H1 (cell line): ENCODE measurements at regions not wholly inside any gene's neighbourhood (a gene's known extent, or its start where the extent isn't known, plus 50 kb on each side); places are given as distances from the start of the nearest gene placed in this dataset.

Experiments
- CTCF ChIA-PET: fragments of 300-600 bp; sonication (Branson Sonifier 250); formaldehyde crosslinking; loops from one replicate; lab custom pipeline; 2021; ENCODE audit not compliant: partially characterized antibody; lab: Charles Lee
- POLR2A ChIA-PET: fragments of 300-600 bp; sonication (Branson Sonifier 250); formaldehyde crosslinking; loops from one replicate; lab custom pipeline; 2021; ENCODE audit warnings: inconsistent platforms; ENCODE audit not compliant: partially characterized antibody; lab: Charles Lee
- DNase-seq, 2 experiments: peaks; one replicate each; pipeline versions ENCODE4 v3.0.0 to v3.0.0-alpha.2; 2010 to 2022; ENCODE audit warnings: low spot score in 2 of 2, low read depth in 1 of 2, mixed read lengths in 1 of 2
- FAIRE-seq: peaks from 2 replicates; lab custom pipeline; 2011; peaks lifted over from hg19 to GRCh38; lab: Jason Lieb, UNC
- H2AFZ ChIP-seq: 2 replicates; pipeline ENCODE4 v1.8.1; 2012; ENCODE audit warnings: low read length, inconsistent platforms
- H2AK5ac ChIP-seq: 2 replicates; pipeline ENCODE4 v1.6.1; 2013; ENCODE audit warnings: low read depth, low read length
- H2BK120ac ChIP-seq: replicated peaks from 2 replicates; pipeline ENCODE3; 2013; ENCODE audit warnings: low read depth, low read length, inconsistent platforms
- H2BK12ac ChIP-seq: 2 replicates; pipeline ENCODE4 v1.6.1; 2013; ENCODE audit warnings: low read depth, low read length
- H2BK15ac ChIP-seq: 2 replicates; pipeline ENCODE4 v1.6.1; 2013; ENCODE audit warnings: low read length
- H2BK20ac ChIP-seq: 2 replicates; pipeline ENCODE4 v1.6.1; 2013; ENCODE audit warnings: low read length
- H2BK5ac ChIP-seq: 2 replicates; pipeline ENCODE4 v1.6.1; 2013; ENCODE audit warnings: low read depth, low read length
- H3K14ac ChIP-seq: 2 replicates; pipeline ENCODE4 v1.6.1; 2013; ENCODE audit warnings: inconsistent platforms; ENCODE audit not compliant: insufficient read length
- H3K18ac ChIP-seq: 2 replicates; pipeline ENCODE4 v1.6.1; 2013; ENCODE audit warnings: low read length; ENCODE audit errors: extremely low read depth
- H3K23ac ChIP-seq: 2 replicates; pipeline ENCODE4 v1.6.1; 2013; ENCODE audit warnings: inconsistent platforms; ENCODE audit not compliant: insufficient read length
- H3K23me2 ChIP-seq: 2 replicates; pipeline ENCODE4 v1.6.1; 2013; ENCODE audit warnings: low read depth, low read length
- H3K27ac ChIP-seq: 2 replicates; pipeline ENCODE4 v1.6.1; 2011; ENCODE audit warnings: low read depth, low read length, inconsistent platforms
- H3K27me3 ChIP-seq, 4 experiments: replicated peaks in 1 of 4; 1 replicate in 1 of 4; 2 replicates in 3 of 4; pipeline versions ENCODE4 v1.6.1 to v1.8.1; 2011 to 2013; ENCODE audit warnings: low read length in 3 of 4, mild to moderate bottlenecking in 3 of 4, inconsistent platforms in 2 of 4, mixed read lengths in 2 of 4, moderate library complexity in 1 of 4; ENCODE audit not compliant: control insufficient read depth in 3 of 4, insufficient read depth in 3 of 4; ENCODE audit errors: extremely low read depth in 1 of 4
- H3K36me3 ChIP-seq, 4 experiments: 2 replicates each; pipeline versions ENCODE4 v1.6.1 to v1.8.1; 2011 to 2013; ENCODE audit warnings: mild to moderate bottlenecking in 4 of 4, low read length in 3 of 4, moderate library complexity in 2 of 4, control low read depth in 1 of 4, inconsistent platforms in 1 of 4; ENCODE audit not compliant: insufficient read depth in 4 of 4, control insufficient read depth in 2 of 4
- H3K4ac ChIP-seq: replicated peaks from 2 replicates; pipeline ENCODE3; 2013; ENCODE audit warnings: low read length, low read depth, mixed read lengths, inconsistent platforms; ENCODE audit not compliant: insufficient read length
- H3K4me1 ChIP-seq, 4 experiments: replicated peaks in 1 of 4; 1 replicate in 1 of 4; 2 replicates in 3 of 4; pipeline versions ENCODE4 v1.6.1 to v1.8.1; 2011 to 2013; ENCODE audit warnings: low read length in 3 of 4, inconsistent platforms in 2 of 4, mixed read lengths in 1 of 4; ENCODE audit not compliant: insufficient read depth in 4 of 4, control insufficient read depth in 3 of 4
- H3K4me2 ChIP-seq, 2 experiments: 2 replicates each; pipeline versions ENCODE4 v1.6.1 to v1.8.1; 2011 to 2013; ENCODE audit warnings: low read depth in 2 of 2, low read length in 2 of 2, control low read depth in 1 of 2, inconsistent platforms in 1 of 2, mild to moderate bottlenecking in 1 of 2; ENCODE audit not compliant: insufficient read depth in 1 of 2
- H3K4me3 ChIP-seq, 4 experiments: fragments of 200-600, 300-600 bp in 1 of 4; sonication (generic), shearing (Covaris generic), sonication (Bioruptor Twin) in 1 of 4; 2 replicates each; pipeline versions ENCODE4 v1.5.1 to v1.8.1; 2011 to 2016; ENCODE audit warnings: low read length in 4 of 4, low read depth in 3 of 4, control low read depth in 2 of 4, inconsistent platforms in 2 of 4, mild to moderate bottlenecking in 2 of 4, mixed read lengths in 1 of 4, moderate library complexity in 1 of 4; ENCODE audit not compliant: insufficient read depth in 2 of 4; ENCODE audit errors: extremely low read depth in 1 of 4
- H3K56ac ChIP-seq: replicated peaks from 2 replicates; pipeline ENCODE3; 2013; ENCODE audit warnings: low read depth, mild to moderate bottlenecking, mixed read lengths, low read length, inconsistent platforms; ENCODE audit not compliant: insufficient read length
- H3K79me1 ChIP-seq: 2 replicates; pipeline ENCODE4 v1.6.1; 2013; ENCODE audit warnings: low read depth, low read length, control low read depth
- H3K79me2 ChIP-seq, 2 experiments: 2 replicates each; pipeline versions ENCODE4 v1.6.1 to v1.8.1; 2012 to 2013; ENCODE audit warnings: low read length in 2 of 2, mild to moderate bottlenecking in 2 of 2, inconsistent platforms in 1 of 2; ENCODE audit not compliant: insufficient read depth in 2 of 2, control insufficient read depth in 1 of 2
- H3K9ac ChIP-seq, 4 experiments: replicated peaks in 1 of 4; 1 replicate in 1 of 4; 2 replicates in 3 of 4; pipeline versions ENCODE4 v1.6.1 to v1.8.1; 2011 to 2013; ENCODE audit warnings: low read depth in 3 of 4, low read length in 3 of 4, control low read depth in 2 of 4, mild to moderate bottlenecking in 2 of 4, moderate library complexity in 2 of 4, inconsistent platforms in 1 of 4; ENCODE audit errors: extremely low read depth in 1 of 4
- H3K9me3 ChIP-seq, 2 experiments: 2 replicates each; pipeline versions ENCODE4 v1.6.1 to v1.8.1; 2012 to 2013; ENCODE audit warnings: mild to moderate bottlenecking in 2 of 2, moderate library complexity in 2 of 2, control low read depth in 1 of 2, inconsistent platforms in 1 of 2, low read depth in 1 of 2, low read length in 1 of 2, mixed read lengths in 1 of 2; ENCODE audit not compliant: insufficient read depth in 2 of 2
- H4K20me1 ChIP-seq, 2 experiments: replicated peaks in 1 of 2; 2 replicates each; pipeline versions ENCODE3 to v1.8.1; 2011 to 2013; ENCODE audit warnings: inconsistent platforms in 2 of 2, low read length in 2 of 2, mild to moderate bottlenecking in 1 of 2; ENCODE audit not compliant: insufficient read depth in 2 of 2, control insufficient read depth in 1 of 2
- H4K5ac ChIP-seq: 2 replicates; pipeline ENCODE4 v1.6.1; 2013; ENCODE audit warnings: low read length, low read depth, mixed read lengths, inconsistent platforms; ENCODE audit not compliant: insufficient read length
- H4K8ac ChIP-seq: 2 replicates; pipeline ENCODE4 v1.8.0; 2013; ENCODE audit warnings: mild to moderate bottlenecking, moderate library complexity, low read length, inconsistent platforms; ENCODE audit not compliant: insufficient read depth; ENCODE audit errors: extremely low read depth
- H4K91ac ChIP-seq: replicated peaks from 2 replicates; pipeline ENCODE3; 2013; ENCODE audit warnings: low read length, mixed read lengths, inconsistent platforms; ENCODE audit not compliant: insufficient read length
- BCL11A ChIP-seq, 2 experiments: IDR thresholded peaks; one replicate each; pipeline ENCODE4 v1.6.1; 2011; ENCODE audit warnings: low read depth in 2 of 2, low read length in 2 of 2, mild to moderate bottlenecking in 2 of 2
- CBX5 ChIP-seq: fragments of 300-800, 300-1000 bp; sonication (generic); IDR thresholded peaks from 2 replicates; pipeline ENCODE4 v1.7.1; 2016; ENCODE audit warnings: antibody characterized with exemption, low read length, low read depth
- CEBPB ChIP-seq: IDR thresholded peaks from 2 replicates; pipeline ENCODE4 v1.6.1; 2012; ENCODE audit warnings: low read depth, low read length
- HDAC6 ChIP-seq: IDR thresholded peaks from one replicate; pipeline ENCODE4 v1.7.1; 2012; ENCODE audit warnings: low read depth, mild to moderate bottlenecking, inconsistent platforms, low read length, moderate library complexity
- KDM5A ChIP-seq: fragments of 200-600 bp; IDR thresholded peaks from 2 replicates; pipeline ENCODE4 v1.7.1; 2012; ENCODE audit warnings: mild to moderate bottlenecking, low read length, inconsistent platforms, mixed read lengths
- PHF8 ChIP-seq: fragments of 200-600 bp; sonication (generic); conservative IDR thresholded peaks from 2 replicates; pipeline ENCODE4 v1.7.1; 2012; ENCODE audit warnings: low read depth, mild to moderate bottlenecking, inconsistent platforms, low read length, moderate library complexity
- RNF2 ChIP-seq: fragments of 200-900, 300-1000 bp; sonication (generic); IDR thresholded peaks from 2 replicates; pipeline ENCODE4 v1.7.1; 2016; ENCODE audit warnings: borderline replicate concordance, low read depth, mild to moderate bottlenecking, antibody characterized with exemption, low read length; ENCODE audit not compliant: poor library complexity, severe bottlenecking; ENCODE audit errors: missing control alignments
- SIRT6 ChIP-seq: IDR thresholded peaks from one replicate; pipeline ENCODE4 v1.7.1; 2012; ENCODE audit warnings: low read length, inconsistent platforms
- SP1 ChIP-seq: IDR thresholded peaks from 2 replicates; pipeline ENCODE4 v1.6.1; 2011; ENCODE audit warnings: low read depth, low read length
- YY1 ChIP-seq: IDR thresholded peaks from 2 replicates; pipeline ENCODE4 v1.6.1; 2011; ENCODE audit warnings: low read depth, mild to moderate bottlenecking, low read length
- ZNF274 ChIP-seq: IDR thresholded peaks from 2 replicates; pipeline ENCODE4 v1.7.0; 2012; ENCODE audit warnings: low read length, borderline replicate concordance; ENCODE audit errors: extremely low read depth
- WGBS, 2 experiments: shearing (Covaris generic) in 1 of 2; methylation state at CpG; one replicate each; pipeline versions ENCODE4 v1.1.6 to v1.1.7; 2013 to 2015; ENCODE audit warnings: low lambda C conversion rate in 2 of 2, mixed read lengths in 2 of 2, inconsistent platforms in 1 of 2, low coverage in 1 of 2, missing lambda C conversion rate in 1 of 2; ENCODE audit not compliant: insufficient replicate concordance in 2 of 2, insufficient coverage in 1 of 2, insufficient read length in 1 of 2; ENCODE audit errors: extremely low coverage in 1 of 2, missing lambda C conversion rate in 1 of 2; 5-methylcytosine and 5-hydroxymethylcytosine counted together
- TF ChIP-seq, protein P1 (sequence below): IDR thresholded peaks from 2 replicates; pipeline ENCODE4 v1.6.1; 2012; ENCODE audit warnings: inconsistent platforms

DNA sequence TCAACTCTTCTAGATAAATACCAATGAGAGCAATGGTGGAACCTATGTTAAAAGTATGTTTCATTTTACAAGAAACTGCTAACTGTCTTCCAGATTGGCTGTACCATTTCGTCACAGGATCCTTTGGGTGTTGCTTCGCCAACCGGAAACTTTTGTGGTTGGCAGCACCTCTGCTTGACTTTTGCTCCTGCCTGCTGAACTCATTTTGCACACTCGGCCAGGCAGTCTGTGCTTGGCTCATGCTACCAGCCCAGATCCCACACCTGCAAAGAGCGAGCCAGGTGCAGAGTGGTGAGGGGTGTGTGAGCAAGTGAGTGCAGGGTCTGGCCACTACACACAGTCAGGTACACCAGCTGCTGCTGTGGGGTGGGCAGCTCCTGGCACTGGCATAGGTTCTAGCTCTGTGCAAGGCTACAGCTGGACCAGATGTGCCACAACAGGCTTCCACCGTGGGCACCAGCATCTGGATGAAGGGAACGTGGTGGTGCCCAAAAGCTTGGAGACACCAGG lies 422.3 kb downstream of the PRR16 start:
- no peak overlapping the region for H2AK5ac ChIP-seq
- TF ChIP-seq BCL11A (IDR thresholded peaks at IDR 0.05; ENCODE audit: low read depth in 2 of 2, low read length in 2 of 2) = no peak
- no peak for TF ChIP-seq SP1
- no peak for TF ChIP-seq SIRT6
- no peak for TF ChIP-seq CBX5
- no peak for TF ChIP-seq ZNF274
- no peak for TF ChIP-seq KDM5A
- no peak for TF ChIP-seq PHF8
- TF ChIP-seq RNF2 = no peak
- TF ChIP-seq, protein P1, sequence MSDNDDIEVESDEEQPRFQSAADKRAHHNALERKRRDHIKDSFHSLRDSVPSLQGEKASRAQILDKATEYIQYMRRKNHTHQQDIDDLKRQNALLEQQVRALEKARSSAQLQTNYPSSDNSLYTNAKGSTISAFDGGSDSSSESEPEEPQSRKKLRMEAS = no peak
- TF ChIP-seq YY1 = no peak
- no peak for TF ChIP-seq HDAC6
- no peak for TF ChIP-seq CEBPB
- no peaks in the 10 kb centered on the region for H3K4me1 ChIP-seq
- no peaks in the 10 kb centered on the region for H3K79me1 ChIP-seq
- H3K9ac ChIP-seq = no peak overlapping the region
- no peak overlapping the region for H3K27ac ChIP-seq
- no peaks in the 10 kb centered on the region for H3K79me2 ChIP-seq
- no peaks in the 10 kb centered on the region for H3K36me3 ChIP-seq
- POLR2A ChIA-PET = no interaction called here
- 92% methylated on average over 7 of the region's 7 CpGs; no CpG with 5 or more reads in 1 of the 2 experiments for WGBS, 2 experiments
- H2BK12ac ChIP-seq = no peak overlapping the region
- H3K56ac ChIP-seq = no peak overlapping the region
- H3K4ac ChIP-seq = no peak overlapping the region
- no peak overlapping the region for H3K4me2 ChIP-seq
- no peak overlapping the region for H2AFZ ChIP-seq
- no peak overlapping the region for H2BK120ac ChIP-seq
- DNase-seq (no peak), FAIRE-seq (no peak)
- H3K14ac ChIP-seq = no peak overlapping the region
- no peak overlapping the region for H3K23ac ChIP-seq
- H3K27me3 ChIP-seq = no peaks in the 10 kb centered on the region
- H3K23me2 ChIP-seq = no peaks in the 10 kb centered on the region
- H2BK15ac ChIP-seq = no peak overlapping the region
- CTCF ChIA-PET = interaction anchor here (0.6 to 1.2 kb wide), 2 partner anchors 82 to 893 kb away, joined by 3 to 7 read pairs; no protein-coding TSS in a partner anchor
- no peak overlapping the region for H4K8ac ChIP-seq
- no peak overlapping the region for H4K5ac ChIP-seq
- no peak overlapping the region for H2BK20ac ChIP-seq
- H4K20me1 ChIP-seq = no peaks in the 10 kb centered on the region
- H3K9me3 ChIP-seq = no peaks in the 10 kb centered on the region
- H4K91ac ChIP-seq = no peak overlapping the region
- no peak overlapping the region for H3K18ac ChIP-seq
- no peak overlapping the region for H3K4me3 ChIP-seq
- H2BK5ac ChIP-seq = no peak overlapping the region
